Fibroblast of peridontal ligament (primary cell): ENCODE measurements at regions not wholly inside any gene's neighbourhood (a gene's known extent, or its start where the extent isn't known, plus 50 kb on each side); places are given as distances from the start of the nearest gene placed in this dataset.

Source experiments
- DNase-seq: peaks from one replicate; pipeline ENCODE4 v3.0.0-alpha.2; 2010; ENCODE audit errors: extremely low read depth

- DNase-seq: no peak
Observed at GRCh38 chr10:76735866-76736265, 901.7 kb downstream of the KCNMA1 start.

GRCh38 chr10:76733441-76733936 is 904.1 kb downstream of the KCNMA1 start:
- no peak for DNase-seq

- no peak for DNase-seq
Observed at GRCh38 chr10:76732306-76732705, 905.3 kb downstream of the KCNMA1 start.

GRCh38 chr10:76729841-76730487 is 907.6 kb downstream of the KCNMA1 start:
- DNase-seq: no peak

- DNase-seq: no peak
Observed at GRCh38 chr10:76729346-76729745, 908.3 kb downstream of the KCNMA1 start.

GRCh38 chr10:76727038-76727437 is 910.6 kb downstream of the KCNMA1 start:
- no peak for DNase-seq

- DNase-seq: no peak
Observed at GRCh38 chr10:76723844-76724243, 913.8 kb downstream of the KCNMA1 start.

- no peak for DNase-seq
Observed at GRCh38 chr10:76721891-76722505, 915.6 kb downstream of the KCNMA1 start.

- DNase-seq: no peak
Observed at GRCh38 chr10:76719006-76719405, 918.6 kb downstream of the KCNMA1 start.

- peak; percentile 48 for DNase-seq
Observed at GRCh38 chr10:76717141-76717540, 920.5 kb downstream of the KCNMA1 start.

GRCh38 chr10:76711222-76711997 is 926.2 kb downstream of the KCNMA1 start:
- DNase-seq: no peak

- no peak for DNase-seq
Observed at GRCh38 chr10:76700241-76700640, 937.4 kb downstream of the KCNMA1 start.

- DNase-seq: no peak
Observed at GRCh38 chr10:76697923-76698322, 939.7 kb downstream of the KCNMA1 start.

- DNase-seq: peak; percentile 14
Observed at GRCh38 chr10:76695069-76695468, 942.5 kb downstream of the KCNMA1 start.

GRCh38 chr10:76686201-76686600 is 951.4 kb downstream of the KCNMA1 start:
- DNase-seq: no peak

- DNase-seq: no peak
Observed at GRCh38 chr10:76684968-76685367, 952.6 kb downstream of the KCNMA1 start.

GRCh38 chr10:76681153-76681552 is 956.5 kb downstream of the KCNMA1 start:
- no peak for DNase-seq

GRCh38 chr10:76679030-76679429 is 958.6 kb downstream of the KCNMA1 start:
- no peak for DNase-seq

- DNase-seq: peak; percentile 92
Observed at GRCh38 chr10:76675951-76676587, 961.5 kb downstream of the KCNMA1 start.

- DNase-seq: no peak
Observed at GRCh38 chr10:76675561-76675950, 962.1 kb downstream of the KCNMA1 start.

GRCh38 chr10:76667408-76668370 is 969.9 kb downstream of the KCNMA1 start:
- peak; percentile 9 for DNase-seq
